ENCODE measurements at regions not wholly inside any gene's neighbourhood (a gene's known extent, or its start where the extent isn't known, plus 50 kb on each side); places are given as distances from the start of the nearest gene placed in this dataset.

GRCh38 chr22:48602805-48603518, 1224.7 kb downstream of the BRD1 start (continued):
- TF ChIP-seq MYC (CRISPR knock-in tag; IDR thresholded peaks at IDR 0.05; ENCODE audit: borderline replicate concordance) (no peak), ZNF609 (CRISPR knock-in tag; IDR thresholded peaks at IDR 0.05; ENCODE audit: borderline replicate concordance) (no peak), HMGXB3 (CRISPR knock-in tag; IDR thresholded peaks at IDR 0.05; ENCODE audit: borderline replicate concordance) (no peak), SIN3A (IDR thresholded peaks at IDR 0.05; ENCODE audit: borderline replicate concordance, low read depth, low read length) (no peak), MIXL1 (CRISPR knock-in tag; IDR thresholded peaks at IDR 0.05) (no peak)

Data from HepG2 (cell line).